Erythroblast (primary cell): ENCODE measurements at regions not wholly inside any gene's neighbourhood (a gene's known extent, or its start where the extent isn't known, plus 50 kb on each side); places are given as distances from the start of the nearest gene placed in this dataset.

ENCODE experiments used
- GATA1 ChIP-seq: IDR thresholded peaks from 2 replicates; pipeline ENCODE4 v1.6.1; 2011; ENCODE audit warnings: low read depth, mild to moderate bottlenecking, control low read depth, low read length, moderate library complexity
- POLR2A ChIP-seq: IDR thresholded peaks from 2 replicates; pipeline ENCODE4 v1.6.1; 2011; ENCODE audit warnings: mild to moderate bottlenecking, low read length

GRCh38 chr13:76798037-76798436 is 88.2 kb downstream of the KCTD12 start:
- TF ChIP-seq POLR2A (no peak), GATA1 (no peak)
